ENCODE measurements at regions not wholly inside any gene's neighbourhood (a gene's known extent, or its start where the extent isn't known, plus 50 kb on each side); places are given as distances from the start of the nearest gene placed in this dataset.

DNA sequence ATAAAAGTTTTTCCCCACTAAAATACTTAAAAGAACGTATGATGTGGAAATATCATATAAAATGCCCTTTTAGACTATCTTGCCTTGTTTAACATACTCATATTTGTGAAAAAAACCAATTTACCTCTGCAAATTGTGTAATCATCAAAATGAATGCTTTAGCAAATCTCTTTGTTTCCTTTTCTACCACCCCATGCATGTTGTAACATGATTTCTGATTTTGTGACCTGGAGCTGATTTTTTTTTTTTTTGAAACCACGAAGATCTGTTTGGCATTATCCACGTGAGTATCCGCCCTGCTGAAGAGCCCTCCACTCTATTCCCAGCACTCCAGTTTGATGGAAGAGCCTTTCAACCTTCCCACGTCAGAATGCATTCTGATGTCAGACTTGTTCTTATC, 245.8 kb upstream of the NBEA start:
- no peak for TF ChIP-seq POLR2A (IDR thresholded peaks at IDR 0.05)
- TF ChIP-seq, protein P1, sequence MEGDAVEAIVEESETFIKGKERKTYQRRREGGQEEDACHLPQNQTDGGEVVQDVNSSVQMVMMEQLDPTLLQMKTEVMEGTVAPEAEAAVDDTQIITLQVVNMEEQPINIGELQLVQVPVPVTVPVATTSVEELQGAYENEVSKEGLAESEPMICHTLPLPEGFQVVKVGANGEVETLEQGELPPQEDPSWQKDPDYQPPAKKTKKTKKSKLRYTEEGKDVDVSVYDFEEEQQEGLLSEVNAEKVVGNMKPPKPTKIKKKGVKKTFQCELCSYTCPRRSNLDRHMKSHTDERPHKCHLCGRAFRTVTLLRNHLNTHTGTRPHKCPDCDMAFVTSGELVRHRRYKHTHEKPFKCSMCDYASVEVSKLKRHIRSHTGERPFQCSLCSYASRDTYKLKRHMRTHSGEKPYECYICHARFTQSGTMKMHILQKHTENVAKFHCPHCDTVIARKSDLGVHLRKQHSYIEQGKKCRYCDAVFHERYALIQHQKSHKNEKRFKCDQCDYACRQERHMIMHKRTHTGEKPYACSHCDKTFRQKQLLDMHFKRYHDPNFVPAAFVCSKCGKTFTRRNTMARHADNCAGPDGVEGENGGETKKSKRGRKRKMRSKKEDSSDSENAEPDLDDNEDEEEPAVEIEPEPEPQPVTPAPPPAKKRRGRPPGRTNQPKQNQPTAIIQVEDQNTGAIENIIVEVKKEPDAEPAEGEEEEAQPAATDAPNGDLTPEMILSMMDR (IDR thresholded peaks at IDR 0.05) = no peak

All from thyroid gland (tissue), 4 donors.